ENCODE measurements at regions not wholly inside any gene's neighbourhood (a gene's known extent, or its start where the extent isn't known, plus 50 kb on each side); places are given as distances from the start of the nearest gene placed in this dataset.

DNA sequence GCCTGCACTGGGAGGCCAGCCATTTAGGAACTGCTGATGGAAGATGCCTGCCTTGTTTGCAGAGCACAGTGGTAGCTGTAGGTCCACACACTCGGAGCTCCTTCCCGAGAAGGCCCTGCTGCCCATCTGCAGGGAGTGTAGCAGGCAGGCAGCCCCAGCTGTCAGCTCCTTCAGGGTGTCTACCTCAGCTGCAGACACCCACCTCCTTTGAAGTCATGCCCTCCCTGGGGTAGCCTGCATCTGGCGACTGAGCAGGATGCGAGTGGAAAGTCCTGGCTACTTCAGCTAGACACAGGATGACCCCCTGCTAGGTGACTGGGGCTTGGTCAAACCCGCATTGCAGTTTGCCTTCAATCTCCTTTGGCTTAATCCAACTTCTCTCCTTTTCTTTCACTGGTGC lies 93.2 kb upstream of the TLE3 start:
- DNase-seq, result no peak

DNA sequence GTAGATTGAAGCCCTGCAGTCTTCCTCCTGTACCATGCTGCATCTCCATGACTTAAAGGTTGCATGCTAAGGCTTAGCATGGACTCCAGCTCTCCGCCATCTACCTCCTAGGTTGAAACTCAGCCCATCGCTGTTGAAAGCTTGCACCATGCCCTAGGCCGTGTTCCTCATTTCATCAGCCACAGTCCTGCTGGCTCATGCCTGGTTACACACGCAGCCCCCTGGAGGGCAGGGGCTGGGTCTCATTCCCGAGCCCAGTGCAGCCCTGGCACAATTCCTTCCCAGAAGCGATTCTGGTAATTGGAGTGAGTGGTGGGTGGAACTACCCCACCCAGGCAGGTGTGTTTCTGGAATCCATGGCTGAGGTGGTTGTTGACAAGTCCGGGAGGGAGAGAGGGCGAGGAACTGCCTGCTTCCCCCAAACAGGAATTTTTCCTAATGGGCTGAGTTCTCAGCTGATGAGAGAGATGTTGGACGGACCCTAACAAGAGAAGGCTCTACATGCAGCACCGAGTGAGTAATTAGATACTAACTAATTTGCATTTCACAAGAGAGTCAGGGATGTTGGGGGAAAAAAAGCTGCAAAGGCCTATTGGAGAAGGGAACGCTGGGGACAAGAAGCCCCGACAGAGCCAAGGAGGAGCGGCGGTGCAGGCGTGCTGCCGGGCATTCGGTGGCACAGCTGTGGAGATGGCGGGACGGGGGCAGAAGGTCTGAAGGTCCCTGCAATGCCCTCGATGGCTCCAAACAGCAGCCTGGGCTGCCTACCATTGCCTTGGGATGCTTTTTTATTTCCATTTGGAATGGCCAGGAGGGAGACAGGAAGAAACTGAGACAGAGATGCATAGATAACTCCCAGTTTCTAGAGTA lies 92.3 kb upstream of the TLE3 start:
- DNase-seq, result no peak

DNA sequence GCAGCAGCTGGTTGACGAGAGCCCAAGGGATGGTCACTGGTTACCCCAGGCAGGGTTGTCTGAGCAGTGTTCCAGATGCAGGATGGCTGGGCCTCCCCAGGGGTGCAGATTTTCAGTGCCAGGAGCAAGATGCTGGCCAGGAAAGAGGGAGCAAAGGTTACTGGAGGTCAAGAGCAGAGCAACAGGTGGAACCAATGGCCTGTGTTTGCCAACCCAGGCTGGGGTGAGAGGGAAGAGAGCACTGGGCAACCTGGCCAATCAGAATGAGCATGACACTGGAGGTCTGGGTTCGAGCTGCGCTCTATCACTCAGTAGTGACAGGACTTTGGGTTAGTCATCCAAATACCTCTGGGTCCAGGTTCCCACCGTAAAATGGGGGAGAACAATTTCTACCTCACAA lies 90.6 kb upstream of the TLE3 start:
- no peak for DNase-seq

DNA sequence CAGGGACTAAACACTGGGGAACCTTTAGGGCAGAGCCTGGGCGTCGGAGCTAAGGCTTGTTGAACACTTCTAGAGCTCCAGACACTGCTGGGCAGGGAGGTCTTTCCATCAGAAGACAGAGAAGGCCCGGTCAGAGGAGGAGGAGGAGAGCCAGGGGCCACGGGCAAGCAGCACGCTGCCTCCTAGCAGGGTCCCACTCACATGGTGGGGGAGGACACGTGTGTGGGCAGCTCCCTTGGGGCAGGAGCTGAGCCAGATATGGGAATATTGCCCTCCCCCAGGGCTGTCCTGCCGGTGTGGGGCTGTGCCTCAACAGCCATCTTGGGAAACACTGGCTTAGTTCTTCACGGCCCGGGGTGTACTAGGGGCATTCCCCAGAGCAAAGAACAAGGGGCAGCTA lies 89.6 kb upstream of the TLE3 start:
- DNase-seq, result no peak

DNA sequence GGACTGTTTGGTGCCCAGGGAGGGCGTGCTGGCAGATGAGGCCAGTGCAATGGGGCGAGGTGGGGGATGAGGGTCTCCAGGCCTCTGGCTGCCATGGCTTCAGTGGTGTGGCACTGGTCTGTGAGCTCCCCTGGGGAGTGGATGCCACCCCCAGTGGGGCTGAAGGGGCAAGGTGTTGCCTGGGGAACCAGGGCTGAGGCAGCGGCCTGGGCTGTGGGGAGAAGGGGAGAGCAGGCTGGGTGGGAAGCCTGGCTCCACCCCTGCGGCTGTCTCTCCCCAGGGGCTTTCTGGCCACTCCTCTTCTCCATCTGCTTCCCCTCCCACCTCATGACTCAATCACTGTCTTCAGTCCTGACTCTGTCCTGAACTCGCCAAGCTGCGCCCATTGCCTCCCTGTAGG lies 88.4 kb upstream of the TLE3 start:
- DNase-seq, result no peak

DNA sequence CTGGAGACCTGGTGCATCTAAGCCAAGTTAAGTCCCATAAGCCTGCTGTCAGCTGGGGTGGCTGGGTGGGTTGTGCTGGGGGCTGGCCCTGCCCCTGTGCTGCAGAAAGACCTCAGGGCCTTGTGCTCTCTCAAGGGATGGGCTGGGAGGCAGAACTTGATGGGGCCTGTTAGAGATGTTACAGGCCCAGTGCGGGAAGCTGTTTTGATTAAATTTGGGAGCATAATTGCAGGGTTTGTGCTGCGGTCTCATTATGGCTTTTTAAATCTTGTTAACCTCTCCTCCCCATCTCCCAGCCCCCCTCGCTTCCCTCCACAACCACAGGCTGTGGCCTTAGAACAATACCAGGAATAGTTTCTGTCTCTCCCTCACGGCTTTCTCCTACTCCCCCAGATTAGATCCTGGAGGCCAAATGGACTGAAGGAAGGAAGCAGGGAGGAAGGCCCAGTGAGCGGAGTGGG lies 87.6 kb upstream of the TLE3 start:
- no peak for DNase-seq

DNA sequence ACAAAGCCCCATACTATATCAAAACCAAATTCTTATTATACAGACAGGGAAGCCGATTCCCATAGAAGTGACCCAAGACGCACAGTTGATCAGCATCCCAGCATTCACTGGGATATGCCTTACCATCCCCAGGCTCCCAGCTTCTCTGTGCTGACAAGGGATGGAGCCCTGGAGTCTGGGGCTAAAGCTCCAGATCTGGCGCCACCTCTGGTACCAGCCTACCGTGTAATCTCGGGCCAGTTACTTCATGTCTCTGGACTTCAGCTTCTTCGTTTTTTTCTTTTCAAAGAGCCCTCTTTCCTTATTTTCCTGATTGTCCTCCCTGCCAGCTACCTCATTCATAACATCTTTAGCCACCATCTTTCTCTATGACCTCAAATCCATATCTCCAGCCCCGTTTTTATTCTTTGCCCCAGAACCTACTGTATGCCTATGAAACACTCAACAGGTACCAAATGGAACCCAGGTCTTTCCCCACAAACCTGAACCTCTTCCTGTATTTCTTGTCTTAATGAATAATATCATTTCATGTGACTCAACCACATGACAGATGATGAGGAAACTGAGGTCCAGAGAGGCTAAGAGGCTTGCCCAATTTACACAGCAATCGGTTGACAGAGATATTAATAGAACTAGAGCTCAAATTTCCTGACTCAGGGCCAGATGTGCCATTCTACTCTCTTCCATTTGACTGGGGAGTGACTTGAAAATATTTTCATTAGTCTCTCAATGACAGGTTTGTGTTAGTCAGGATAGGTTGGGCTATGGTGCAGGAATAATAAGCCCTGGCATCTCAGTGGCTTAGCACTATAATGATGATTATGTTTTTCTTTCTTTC lies 85.4 kb upstream of the TLE3 start:
- DNase-seq, result no peak

DNA sequence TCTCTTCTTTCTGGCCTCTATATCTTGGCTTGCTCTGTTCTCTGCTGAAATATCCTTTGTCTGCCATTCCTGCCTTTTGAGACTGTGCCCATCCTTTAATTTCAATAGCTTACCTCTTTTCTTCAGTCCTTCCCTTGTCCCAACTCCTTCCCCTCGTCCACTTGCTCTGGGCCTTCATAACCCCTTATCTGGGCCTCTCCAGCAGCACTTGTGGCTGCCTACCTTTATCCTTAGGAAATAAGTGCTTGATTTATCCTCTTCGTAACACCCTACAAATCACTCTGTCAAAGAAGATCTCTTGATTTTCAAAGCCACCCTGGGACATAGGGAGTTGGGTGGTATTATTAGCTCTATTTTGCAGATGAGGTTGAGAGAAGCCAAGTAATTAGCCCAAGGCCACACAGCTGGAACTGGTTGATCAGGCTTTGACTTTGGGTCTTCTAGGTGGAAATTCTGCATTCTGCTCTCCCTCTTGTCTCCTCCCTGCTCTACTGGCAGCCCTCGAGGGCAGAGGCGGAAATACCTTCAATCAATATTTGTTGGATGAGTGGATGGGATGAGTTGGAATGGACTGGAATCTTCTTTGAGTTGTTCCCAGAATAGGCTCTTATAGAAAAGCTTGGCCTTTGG lies 84.0 kb upstream of the TLE3 start:
- DNase-seq, result no peak

DNA sequence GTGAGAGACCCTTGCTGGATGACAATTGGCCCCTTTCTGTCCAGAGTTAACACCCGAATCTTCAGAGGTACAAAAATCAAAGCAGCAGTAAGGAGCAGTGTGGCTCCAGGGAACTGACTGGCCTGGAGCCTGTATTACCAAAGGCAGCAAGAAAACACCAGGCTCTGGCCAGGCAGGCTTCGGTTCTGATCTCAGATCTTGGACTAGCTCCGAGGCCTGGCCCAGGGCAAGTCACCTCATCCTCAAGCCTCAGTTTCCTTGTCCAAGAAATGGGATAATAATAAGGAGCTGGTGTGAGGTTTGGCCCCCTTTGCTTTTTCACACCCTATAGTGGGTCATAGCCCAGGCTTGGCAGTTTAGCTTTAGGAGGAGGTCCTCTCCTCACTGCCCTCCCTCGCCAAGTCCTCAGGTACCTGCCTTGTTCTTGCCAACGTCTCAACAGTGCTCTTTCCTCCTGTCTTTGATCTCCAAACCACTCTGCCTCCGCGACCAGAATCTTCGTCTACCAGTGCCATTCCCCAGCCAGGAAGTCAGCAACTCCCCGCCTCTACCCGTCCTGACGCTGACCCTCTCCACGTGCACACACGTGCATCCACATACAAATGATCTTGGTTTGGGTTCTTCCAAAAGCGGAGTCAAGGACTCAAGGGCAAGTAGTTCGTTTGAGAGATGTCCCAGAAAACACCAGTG lies 82.6 kb upstream of the TLE3 start:
- DNase-seq, result no peak

DNA sequence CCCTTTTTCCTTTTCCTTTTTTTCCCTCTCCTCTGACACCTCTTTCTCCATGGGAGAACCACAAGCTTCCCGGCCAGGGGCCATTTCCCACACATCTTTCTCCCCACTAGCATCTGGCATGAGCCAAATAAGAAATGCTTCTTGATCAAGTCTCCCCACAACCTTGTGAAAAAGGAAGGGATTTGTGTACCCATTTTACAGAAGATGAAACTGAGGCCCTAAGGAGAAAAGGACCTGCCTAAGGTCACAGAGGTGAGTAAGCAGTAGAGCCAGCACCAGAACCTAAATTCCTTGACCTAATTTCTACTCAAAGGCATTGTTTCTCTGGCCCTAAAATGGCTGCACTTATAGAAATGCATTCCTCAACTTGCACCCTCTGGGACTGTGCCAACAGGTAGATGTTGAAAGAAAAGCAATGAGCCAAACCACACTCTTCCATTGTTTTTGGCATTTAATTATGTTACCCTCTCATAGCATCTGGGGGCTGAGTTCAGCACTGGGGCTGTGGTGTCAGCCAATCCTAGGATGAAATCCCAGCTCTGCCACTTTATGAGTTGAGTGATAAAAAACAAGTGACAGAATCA lies 81.7 kb upstream of the TLE3 start:
- DNase-seq, result no peak

DNA sequence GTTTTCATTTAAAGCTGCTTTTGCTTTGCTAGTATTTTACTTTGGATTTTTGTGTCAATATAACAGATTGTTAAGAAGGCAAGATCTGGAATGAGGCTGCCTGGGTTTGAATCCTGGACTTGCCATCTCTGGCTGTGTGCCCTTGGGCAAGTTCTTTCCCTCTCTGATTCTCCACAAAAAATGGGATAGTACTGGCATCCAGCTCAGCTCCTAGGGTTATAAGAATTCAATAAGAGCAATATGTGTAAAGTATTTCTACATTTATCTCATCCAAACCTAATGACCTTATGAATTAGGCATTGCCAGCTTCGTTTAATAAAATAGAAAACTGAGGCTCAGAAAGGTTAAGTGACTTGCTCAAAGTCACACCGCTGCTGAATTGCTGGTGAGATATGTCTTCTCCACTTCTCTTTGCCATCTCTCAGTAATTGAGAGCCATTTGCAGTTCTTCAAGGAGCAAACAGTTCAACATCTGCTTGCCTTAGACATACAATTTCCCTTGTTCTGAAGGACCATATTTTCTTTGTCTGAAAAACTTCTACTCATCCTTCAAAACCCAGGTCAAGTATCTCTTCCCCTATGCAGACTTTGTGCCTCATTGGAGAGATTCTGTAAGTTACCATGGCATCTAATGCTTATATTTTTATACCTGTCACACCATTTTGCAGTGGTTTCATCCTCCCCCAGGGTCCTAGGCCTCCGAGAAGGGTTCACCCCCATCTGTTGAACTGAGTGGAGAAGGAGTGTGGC lies 80.8 kb upstream of the TLE3 start:
- no peak for DNase-seq

DNA sequence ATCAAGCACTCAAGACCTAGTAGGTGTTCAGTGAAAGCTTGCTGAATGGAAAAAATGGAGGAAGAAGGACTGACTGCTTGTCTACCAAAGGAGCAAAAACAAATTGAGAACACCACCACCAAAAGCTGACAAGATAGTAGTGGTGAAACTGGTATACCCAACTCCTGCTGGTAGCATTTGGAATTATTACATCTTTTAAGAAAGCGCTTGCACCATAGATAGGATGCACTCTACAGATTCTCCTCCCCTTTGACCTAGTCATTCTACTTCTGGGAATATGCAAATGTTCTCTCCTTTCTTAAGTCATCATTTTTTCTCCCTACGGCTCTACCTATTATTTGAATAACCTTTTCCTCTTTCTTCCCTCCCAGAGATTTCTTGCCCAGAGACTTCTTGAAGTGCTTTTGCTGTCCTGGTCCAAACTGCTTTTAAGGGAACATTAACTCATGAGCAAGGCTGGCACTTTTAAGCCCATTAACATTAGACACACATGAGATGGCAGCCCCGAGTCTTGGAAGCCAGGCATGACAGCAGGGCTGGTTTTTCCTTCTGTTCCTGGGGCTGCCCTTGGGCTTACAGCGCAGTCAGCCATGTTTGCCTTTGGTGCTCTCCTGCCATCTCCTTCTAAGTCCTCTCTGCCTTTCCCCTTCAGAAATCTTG lies 75.0 kb upstream of the TLE3 start:
- DNase-seq, result no peak

DNA sequence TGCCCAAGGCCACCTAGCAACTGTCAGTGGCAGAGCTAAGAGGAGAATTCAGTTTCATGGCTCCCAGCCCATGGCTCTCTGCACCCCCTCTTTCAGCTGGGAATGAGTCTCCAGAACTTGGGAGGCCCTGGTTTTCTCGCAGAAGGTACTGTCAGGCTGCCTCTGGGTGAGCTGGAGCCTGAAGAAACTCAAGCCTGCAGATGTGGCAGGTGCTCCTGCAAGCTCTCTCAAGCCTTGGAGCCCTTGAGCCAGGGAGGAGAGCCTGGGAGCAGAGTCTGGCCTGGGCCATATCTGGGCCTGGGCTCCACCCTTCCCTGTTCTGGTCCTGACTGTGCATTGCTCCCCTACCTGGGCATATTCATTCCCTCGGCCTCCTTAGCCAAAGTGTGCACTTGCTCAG lies 74.4 kb upstream of the TLE3 start:
- no peak for DNase-seq

DNA sequence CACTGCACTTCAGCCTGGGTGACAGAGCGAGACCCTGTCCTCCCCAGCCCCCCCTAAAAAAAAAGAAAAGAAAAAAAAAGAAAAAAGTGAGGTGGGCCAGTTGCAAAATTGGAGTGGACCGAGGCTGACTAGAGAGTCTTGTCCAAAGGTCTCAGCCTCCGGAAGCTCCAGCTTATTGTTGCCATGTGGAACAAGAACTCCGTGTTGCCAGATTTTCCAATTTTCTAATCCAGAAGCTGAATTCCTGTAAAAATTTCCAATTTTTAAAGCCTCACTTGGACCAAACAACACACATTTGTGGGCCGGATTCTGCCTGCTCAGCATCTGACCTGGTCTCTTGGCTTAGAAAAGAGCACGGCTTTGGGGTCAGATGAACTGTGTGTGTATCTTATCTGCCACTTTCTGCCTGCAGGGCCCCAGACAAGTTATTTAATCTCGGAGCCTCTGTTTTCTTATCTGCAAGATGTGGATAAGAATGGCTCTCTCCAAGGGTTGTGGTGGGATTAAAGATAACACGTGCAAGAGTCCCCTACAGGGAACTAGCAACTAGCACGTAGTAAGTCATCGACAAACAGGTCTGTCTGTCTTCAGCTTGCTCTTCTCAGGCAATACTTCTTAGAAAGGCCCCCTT lies 73.7 kb upstream of the TLE3 start:
- no peak for DNase-seq

DNA sequence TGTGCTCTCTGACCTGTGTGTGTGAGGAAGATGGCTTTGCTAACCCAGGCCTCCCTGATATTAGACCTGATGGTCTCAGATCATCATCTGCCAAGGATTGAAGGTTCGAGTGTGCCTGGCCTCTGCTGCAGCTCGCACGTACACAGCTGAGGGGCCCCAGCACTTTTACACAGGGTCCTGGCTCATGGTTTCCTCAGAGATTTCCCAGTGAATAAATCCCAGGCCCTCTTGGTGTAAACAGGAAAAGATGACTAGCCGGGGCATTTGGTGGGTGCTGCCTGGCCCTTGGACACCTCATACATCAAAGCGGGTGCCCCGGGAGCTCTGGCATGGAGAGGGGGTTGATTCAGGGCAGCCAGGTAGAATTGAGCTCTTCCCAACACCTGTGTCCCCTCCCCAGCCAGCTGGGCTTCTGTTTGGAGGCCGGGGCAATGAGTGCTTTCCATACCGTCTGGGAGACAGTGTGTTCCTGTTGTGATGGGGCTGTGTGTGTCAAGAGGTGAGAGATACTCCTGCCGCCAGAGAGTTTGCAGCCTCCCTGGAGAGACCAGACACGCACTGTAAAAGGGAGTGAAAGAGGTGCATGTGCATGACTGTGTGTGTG lies 72.5 kb upstream of the TLE3 start:
- no peak for DNase-seq

DNA sequence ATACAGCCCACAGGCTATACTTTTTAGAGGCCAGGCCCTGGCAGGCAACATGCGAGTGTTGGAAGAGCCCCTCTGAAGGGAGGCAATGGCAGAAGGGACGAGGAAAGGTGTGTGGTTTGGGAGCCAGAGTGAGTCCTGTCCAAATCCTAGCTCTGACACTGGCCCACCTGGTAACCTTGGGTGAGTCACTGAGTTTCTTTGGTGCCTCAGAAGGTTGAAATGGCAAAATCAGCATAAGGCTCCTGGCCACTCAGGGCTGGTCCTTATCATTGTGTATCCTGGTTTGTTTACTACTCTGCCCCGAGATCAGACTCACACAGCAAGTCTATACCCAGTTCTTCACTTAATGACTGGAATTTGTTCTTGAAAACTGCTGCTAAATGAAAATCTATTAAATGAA lies 71.4 kb upstream of the TLE3 start:
- DNase-seq, result no peak

DNA sequence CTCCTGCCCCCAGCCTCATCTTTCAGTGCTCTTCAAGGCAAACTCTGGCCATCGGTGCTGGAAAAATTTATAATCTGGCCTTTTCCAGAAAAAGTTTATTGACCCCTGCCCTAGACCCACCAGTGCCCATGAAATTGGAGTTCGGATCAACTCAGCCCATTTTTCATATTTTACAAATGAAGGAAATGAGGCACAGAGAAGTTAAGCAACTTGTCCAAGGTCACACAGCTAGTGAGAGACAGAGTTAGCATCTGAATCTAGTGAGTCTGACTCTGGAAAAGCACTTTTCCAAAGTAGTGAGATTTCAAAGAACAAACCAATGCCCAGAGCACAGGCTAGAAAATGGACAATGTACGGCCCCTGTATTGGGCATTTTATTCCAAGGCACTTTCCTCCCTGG lies 69.4 kb upstream of the TLE3 start:
- no peak for DNase-seq

DNA sequence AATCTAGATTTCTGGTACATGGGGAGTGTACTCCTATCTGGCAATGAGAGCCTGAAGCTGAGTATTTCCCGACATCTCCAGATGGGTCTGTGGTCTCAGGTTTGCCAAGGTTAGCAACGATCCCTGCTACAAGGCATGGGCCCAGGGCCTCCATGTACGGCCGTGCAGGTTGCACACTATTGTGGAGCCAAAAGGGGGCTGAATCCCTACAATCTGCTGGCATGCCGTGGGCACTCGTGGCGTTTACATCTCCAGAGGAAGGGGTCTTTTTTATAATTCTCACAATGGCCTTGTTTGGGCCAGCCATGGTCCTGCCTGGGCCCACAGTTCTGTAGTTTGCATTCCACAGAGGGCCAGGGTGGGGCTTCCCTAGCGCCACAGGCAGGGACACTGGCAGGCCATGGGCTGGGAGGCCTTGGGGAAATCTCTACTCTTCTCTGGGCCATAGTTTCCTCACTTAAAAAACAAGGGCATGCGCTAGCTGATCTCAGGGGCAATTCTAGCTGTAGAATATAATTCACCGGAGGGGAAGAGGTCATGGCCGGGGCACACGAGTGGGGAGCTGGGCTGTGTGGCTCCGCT lies 68.9 kb upstream of the TLE3 start:
- DNase-seq, result no peak

DNA sequence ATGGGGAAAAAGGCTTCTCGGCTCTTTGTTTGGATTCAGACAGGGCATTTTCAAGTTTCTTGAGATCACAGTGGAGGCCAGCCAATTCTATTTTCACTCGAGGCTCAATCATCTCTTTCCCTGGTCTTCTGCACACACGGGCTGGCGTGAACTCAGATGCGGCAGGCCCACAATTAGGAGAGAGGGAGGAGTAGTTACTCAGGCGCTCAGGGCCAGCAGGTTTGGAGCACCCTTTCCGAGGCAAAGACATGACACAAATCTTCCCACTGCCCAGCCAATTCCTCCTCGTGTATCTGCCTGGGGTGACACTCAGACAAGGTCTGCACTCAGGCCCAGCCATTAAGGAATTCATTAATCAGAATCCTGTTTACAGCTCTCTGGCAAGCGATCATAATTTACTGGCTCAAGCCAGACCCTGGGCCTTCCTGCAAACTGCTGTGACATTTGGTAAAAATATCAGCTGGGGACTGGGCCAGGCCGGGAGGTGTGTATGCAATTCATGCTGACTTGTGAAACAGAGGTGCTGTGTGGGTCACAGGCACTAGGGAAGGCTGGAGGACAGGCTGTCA lies 68.1 kb upstream of the TLE3 start:
- no peak for DNase-seq

Data from activated CD4-positive, alpha-beta T cell treated with anti-CD3 and anti-CD28 coated beads for 4 hours (primary cell).